ENCODE measurements at regions not wholly inside any gene's neighbourhood (a gene's known extent, or its start where the extent isn't known, plus 50 kb on each side); places are given as distances from the start of the nearest gene placed in this dataset.
"Not testable (repeated sequence)": the region's sequence is repeated elsewhere in the genome, so short reads cannot be mapped to it uniquely, and the experiment has no call there.

GRCh38 chr4:124993838-124994237 is 281.3 kb upstream of the ANKRD50 start:
- no peak for DNase-seq

DNA sequence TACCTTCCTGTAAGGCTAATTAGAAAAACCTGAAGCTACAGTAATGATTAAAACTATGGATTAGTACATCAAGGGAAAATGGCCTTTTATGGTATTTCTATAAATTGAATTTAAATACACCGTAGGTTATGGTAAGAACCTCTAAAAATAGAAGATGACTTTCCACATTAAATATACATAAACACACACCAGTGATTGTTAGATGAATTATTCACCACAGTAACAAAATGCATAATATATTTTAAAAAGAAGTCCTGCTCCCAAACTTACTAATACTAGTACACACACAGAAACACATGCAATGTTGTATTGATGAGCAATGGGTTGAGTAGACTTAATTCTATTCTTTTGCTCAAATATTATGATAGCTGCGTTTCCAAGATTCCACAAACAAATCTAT is 277.9 kb upstream of the ANKRD50 start:
- DNase-seq: no peak

- no peak for DNase-seq
Measured at GRCh38 chr4:124980276-124980752, 267.8 kb upstream of the ANKRD50 start.

DNA sequence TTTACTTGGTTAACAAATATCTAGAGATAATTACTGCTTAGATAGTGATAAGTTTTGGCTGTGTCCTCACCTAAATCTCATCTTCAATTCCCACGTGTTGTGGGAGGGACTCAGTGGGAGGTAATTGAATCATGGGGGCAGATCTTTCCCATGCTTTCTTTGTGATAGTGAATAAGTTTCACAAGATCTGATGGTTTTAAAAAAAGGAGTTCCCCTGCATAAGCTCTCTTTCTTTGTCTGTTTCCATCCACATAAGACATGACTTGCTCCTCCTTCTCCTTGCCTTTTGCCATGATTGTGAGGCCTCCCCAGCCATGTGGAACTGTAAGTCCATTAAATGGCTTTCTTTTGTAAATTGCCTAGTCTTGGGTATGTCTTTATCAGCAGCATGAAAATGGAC is 266.0 kb upstream of the ANKRD50 start:
- not testable (repeated sequence) for DNase-seq

- no peak for DNase-seq
Measured at GRCh38 chr4:124977045-124977444, 264.5 kb upstream of the ANKRD50 start.

GRCh38 chr4:124974152-124974551 is 261.6 kb upstream of the ANKRD50 start:
- DNase-seq: no peak

DNA sequence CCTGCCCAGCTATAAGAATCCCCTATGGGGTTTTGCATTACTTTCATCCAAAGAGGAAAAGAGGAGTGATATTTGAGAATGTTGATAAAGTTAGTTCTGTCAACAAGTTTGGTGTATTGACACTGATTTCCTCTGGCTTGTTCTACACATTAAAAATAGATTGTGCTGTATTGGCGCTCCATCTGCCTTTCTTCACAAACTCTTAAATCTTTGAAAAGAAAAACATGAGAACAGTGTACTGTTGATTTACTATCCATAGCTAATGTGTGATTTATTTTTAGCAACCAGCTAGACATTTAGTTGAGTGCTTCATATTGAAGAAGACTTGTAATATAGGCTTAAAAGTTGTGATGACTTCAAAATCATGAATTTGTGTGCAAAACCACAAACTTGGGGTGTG is 261.2 kb upstream of the ANKRD50 start:
- DNase-seq: no peak

DNA sequence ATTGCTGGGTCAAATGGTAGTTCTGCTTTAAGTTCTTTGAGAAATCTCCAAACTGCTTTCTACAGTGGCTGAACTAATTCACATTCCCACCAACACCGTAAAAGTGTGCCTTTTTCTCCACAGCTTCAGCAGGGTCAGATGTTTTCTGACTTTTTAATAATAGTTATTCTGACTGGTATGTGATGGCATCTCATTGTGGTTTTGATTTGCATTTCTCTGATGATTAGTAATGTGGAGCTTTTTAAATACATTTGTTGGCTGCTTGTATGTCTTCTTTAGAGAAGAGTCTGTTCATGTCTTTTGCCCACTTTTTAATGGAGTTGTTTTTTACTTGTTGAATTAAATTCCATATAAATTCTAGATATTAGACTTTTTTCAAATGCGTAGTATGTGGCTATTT is 257.5 kb upstream of the ANKRD50 start:
- no peak for DNase-seq

DNA sequence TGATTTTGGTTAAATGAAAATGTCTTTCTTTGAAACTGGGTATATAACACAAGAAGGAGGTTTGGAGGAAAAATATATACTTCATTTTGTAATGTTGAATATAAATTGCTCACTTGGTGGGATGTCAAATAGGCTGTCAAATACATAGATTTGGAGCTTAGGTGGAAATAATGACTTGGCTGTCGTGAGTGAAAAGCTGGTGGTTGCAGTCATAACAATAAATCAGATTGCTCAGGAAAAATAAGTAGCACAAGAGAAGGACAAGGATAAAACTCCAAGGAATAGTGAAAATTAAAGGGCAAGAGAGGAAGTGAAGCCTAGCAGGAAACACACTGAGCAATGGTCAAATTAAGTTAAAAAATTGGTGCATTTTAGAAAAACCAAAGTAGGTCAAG is 253.0 kb upstream of the ANKRD50 start:
- DNase-seq: no peak

DNA sequence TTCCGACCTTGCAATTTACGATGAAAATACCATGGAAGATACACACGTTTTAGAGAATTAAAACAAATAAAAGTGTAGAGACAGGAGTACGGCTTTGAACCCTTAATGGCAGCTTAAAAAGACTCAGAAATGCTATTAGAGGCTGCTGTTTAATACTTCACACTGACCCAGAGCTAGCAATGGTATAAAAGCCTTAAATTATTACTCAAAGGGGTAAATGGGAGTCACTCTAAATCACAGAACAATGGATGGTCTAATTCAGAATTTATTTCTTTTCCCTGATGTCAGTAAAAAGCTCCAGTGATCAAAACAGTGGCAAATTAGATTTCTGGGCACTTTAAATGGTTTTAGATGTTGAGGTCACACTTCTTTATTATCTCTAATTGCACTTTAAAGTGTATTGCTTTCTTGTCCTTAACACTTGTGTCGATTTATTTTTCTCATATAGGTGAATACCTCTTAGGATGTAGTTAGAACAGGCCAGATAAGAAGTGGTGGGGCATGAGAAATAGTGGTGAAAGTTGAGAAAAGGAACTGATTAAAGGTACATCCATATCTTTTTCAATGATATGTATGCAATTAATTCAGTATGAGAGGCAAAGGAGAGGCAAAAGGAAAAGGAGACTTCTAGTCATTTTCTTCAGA is 252.4 kb upstream of the ANKRD50 start:
- DNase-seq: no peak

GRCh38 chr4:124964251-124964650 is 251.7 kb upstream of the ANKRD50 start:
- no peak for DNase-seq

DNA sequence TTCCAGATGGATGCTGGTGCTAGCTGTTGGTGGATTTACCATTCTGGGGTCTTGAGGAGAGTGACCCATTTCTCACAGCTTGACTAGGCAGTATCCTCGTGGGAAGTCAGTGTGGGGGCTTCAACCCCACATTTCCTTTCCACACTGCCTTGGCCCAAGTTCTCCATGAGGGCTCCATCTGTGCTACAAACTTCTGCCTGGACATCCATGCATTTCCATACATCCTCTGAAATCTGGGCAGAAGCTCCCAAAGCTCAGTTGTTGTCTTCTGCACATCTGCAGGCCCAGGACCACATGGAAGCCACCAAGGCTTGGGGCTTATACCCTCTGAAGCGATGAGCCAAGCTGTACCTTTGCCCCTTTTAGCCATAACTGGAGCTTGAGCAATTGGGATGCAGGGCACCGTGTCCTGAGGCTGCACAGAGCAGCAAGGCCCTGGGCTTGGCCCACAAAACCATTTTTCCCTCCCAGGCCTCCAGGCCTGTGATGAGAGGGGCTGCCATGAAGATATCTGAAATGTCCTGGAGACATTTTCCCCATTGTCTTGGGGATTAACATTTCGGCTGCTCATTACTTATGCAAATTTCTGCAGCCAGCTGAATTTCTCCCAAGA is 248.7 kb upstream of the ANKRD50 start:
- DNase-seq: no peak

GRCh38 chr4:124958847-124959246 is 246.3 kb upstream of the ANKRD50 start:
- no peak for DNase-seq

DNA sequence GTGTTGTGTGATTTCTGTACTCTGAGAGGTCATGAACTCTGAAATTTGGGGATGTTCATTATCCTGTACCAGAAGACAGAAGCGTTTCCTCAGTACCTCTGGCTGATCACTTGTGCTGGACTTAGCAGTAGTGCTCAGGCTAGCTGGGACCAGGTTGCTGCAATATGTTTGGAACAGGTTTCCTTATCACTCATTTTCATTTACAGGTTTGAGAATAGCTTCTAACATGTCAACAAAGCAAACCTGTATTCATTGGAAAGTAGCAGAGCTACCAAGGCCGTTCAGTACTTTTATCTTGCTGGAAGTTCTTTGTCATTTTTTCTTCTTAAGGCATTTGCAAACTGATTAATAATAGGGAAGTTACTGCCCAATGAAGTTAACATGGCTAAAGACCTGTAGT is 242.9 kb upstream of the ANKRD50 start:
- DNase-seq: no peak

- DNase-seq: no peak
Measured at GRCh38 chr4:124954046-124954445, 241.5 kb upstream of the ANKRD50 start.

GRCh38 chr4:124953486-124953885 is 241.0 kb upstream of the ANKRD50 start:
- DNase-seq: no peak

DNA sequence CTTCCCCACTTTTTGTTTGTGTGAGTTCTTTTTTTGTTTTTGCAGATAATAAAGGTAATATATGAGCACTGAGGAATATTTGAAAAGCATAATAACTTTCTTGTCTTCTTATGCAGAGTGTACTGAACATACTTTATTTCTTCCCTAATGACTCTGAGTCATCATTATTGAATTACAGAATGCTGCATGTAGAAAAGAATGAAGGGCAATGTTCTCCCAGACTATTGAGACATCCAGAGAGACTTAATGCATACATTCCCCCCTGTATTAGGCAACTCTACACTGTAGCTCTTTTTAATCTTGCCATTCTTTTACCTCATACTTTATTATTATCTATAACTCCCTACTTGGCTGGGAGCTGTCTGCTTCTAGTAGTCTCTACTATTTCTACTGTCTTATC is 240.5 kb upstream of the ANKRD50 start:
- DNase-seq: no peak

GRCh38 chr4:124952601-124953000 is 240.1 kb upstream of the ANKRD50 start:
- no peak for DNase-seq

DNA sequence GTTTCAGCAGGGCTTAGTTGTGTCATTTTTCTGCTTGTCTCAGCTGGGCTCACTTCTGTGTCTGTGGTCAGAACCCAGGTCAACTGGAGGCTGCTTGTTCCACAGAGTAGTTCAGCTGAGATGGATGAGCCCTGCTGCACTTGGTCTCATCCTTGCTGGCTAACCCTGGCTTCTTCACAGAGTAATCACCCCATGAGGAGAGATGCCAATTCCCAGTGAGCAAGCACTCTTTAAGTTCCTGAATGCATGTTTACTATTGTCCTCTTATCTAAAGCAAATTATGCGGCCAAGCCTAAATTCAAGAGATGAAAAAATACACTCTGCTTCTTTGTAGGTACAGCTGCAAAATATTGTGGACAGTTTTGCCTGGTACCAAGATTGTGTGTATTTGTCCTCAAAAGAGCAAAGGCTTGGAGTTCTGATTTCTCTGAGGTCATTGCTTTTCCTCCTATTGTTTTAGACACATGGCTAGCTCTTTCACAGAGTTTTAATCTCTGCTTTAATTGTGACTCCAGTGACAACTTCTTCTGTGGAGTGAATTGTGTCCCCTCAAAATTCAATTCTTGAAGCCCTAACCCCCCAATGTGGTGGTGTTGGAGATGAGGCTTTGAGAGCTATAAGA is 236.6 kb upstream of the ANKRD50 start:
- no peak for DNase-seq

- no peak for DNase-seq
Measured at GRCh38 chr4:124947622-124948265, 235.2 kb upstream of the ANKRD50 start.

- no peak for DNase-seq
Measured at GRCh38 chr4:124946696-124947095, 234.2 kb upstream of the ANKRD50 start.

GRCh38 chr4:124945422-124945821 is 232.9 kb upstream of the ANKRD50 start:
- DNase-seq: no peak

DNA sequence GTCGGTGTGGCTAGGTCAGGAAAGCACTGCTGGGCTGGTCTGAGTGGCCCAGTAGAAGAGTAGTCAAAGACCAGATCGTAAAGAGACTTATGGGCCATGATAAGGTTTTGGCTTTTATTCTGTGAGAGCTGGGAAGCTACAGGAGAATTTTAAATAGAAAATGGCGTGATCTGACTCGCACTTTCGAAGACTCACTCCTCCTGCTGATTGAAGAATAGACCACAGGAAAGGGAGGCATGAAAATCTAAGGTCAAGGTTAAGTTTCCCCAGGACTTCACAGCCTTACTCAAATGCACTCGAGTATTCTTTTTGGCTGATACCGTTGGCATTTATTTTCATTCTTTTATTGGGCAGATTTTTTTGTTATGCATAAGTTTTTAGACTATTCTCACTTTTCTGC is 231.4 kb upstream of the ANKRD50 start:
- DNase-seq: no peak
